ENCODE measurements at regions not wholly inside any gene's neighbourhood (a gene's known extent, or its start where the extent isn't known, plus 50 kb on each side); places are given as distances from the start of the nearest gene placed in this dataset.

DNA sequence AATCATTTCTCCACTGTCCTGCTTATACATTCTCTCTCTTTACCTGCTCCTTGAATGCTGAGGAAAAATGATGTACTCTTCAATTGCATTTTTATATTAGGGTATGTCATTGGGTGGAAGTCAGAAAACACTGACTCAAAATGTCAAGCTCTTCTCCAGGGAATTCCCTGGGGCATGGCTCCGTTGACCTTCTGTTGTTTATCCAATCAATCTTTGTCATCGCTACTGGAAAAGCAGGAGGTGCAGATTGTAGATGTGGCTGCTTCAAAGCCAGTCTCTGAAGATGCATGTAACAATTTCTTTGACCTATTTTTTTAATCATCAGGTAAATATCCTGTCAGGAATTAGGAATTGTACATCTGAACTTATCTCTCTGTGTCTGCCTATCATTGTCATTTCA, 63.9 kb upstream of the TENT5A start:
- Histone ChIP-seq H3K27me3 (no peaks in the 10 kb centered on the region), H3K4me1 (peaks cover 0 to 55% (median 0%) of the 10 kb centered on the region in 12 donors), H3K27ac (no peak overlapping the region), H3K36me3 (no peaks in the 10 kb centered on the region), H3K9me3 (no peaks in the 10 kb centered on the region), H3K4me3 (no peak overlapping the region)
- ATAC-seq, result no peak
- 68 to 75% (median 70%) methylated on average over 2 of the region's 2 CpGs for WGBS, 4 donors
- no peak for TF ChIP-seq CTCF (IDR thresholded peaks at IDR 0.05)
- no peak for TF ChIP-seq POLR2A (IDR thresholded peaks at IDR 0.05)
- intact Hi-C loops (cut with DNase I), result no loop called here
- no peak for DNase-seq

DNA sequence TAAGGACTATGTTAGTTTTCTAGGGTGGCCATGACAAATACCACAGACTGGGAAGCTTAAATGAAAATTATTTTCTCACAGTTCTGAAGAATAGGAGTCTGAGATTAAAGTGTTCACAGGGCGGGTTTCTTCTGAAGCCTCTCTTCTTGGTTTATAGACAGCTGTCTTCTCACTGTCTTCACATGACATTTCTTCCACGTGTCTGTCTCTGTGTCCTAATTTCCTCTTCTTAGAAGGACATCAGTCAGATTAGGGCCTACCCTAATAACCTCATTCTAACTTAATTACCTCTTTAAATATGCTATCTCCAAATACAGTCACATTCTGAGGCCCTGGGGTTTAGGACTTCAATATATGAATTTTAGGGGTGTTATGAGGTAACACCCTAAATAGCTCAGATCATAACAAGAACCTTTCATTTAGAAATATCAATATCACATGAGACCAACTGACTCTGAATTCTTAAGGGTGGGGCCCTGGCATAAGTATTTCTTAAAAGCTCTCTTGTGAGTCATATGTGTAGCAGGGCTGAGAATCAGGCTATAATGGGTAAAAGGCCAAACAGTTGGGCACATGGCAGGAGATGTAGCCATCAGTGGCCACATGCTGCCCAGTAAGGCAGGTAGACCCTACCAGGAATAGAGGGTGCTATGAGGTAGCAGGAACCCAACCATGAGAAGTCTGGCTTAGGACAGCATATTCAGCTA, 62.0 kb upstream of the TENT5A start:
- no peak for DNase-seq
- 32 to 48% (median 41%) methylated on average over 2 of the region's 2 CpGs for WGBS, 4 donors
- intact Hi-C loops (cut with DNase I), result no loop called here
- no peaks in the 10 kb centered on the region for H3K36me3 ChIP-seq
- H3K4me3 ChIP-seq, result no peak overlapping the region
- peak overlapping the region in 1 of 12 donors; percentile 3 for H3K27ac ChIP-seq
- TF ChIP-seq CTCF (IDR thresholded peaks at IDR 0.05) (no peak), POLR2A (IDR thresholded peaks at IDR 0.05) (no peak)
- no peaks in the 10 kb centered on the region for H3K9me3 ChIP-seq
- no peak for ATAC-seq
- H3K4me1 ChIP-seq, result peaks cover 0 to 57% (median under 1%) of the 10 kb centered on the region in 12 donors
- H3K27me3 ChIP-seq, result no peaks in the 10 kb centered on the region

DNA sequence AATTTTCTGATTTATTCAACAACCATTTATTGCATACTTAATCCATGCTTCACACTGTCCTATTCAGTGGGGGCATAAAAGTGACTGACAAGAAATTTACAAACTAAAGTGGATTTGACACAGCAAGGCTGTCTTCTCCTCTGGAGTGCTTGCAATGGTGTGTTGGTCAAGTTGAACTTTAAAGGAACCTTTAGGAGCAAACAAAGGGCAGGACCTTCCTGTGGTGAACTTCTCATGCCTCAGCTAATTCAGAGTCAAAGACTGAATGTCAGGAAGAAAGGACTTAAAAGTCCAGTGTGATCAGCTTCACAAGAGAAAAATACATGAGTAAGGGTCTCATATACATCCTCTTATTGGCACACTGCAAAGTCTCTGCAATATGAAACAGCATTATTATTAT, 60.8 kb upstream of the TENT5A start:
- ATAC-seq (no peak), DNase-seq (no peak)
- Histone ChIP-seq H3K27me3 (no peaks in the 10 kb centered on the region), H3K4me3 (no peak overlapping the region), H3K36me3 (no peaks in the 10 kb centered on the region), H3K27ac (no peak overlapping the region), H3K4me1 (peaks cover 0 to 60% (median 5%) of the 10 kb centered on the region in 12 donors), H3K9me3 (no peaks in the 10 kb centered on the region)
- intact Hi-C loops (cut with DNase I), result no loop called here
- TF ChIP-seq CTCF (IDR thresholded peaks at IDR 0.05) (no peak), POLR2A (IDR thresholded peaks at IDR 0.05) (no peak)

DNA sequence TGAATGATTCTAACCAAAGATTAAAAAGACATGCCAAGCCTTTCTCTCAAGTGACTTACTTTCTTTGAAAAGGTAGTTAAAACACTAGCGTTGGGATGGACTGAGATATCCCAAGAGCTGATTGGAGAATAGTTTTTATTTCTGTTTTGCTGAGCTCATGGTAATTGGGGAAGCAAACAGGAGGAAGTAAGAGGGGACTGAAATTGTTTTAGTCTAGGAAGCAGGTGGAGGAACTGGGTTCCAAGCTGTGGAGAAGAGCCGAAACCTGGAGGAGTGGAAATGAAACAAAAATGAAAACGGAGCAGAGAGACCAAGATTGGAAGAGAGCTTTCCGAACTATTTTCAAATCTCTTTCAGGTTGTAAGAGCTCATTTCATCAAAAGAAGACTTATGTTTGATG, 59.9 kb upstream of the TENT5A start:
- TF ChIP-seq POLR2A (IDR thresholded peaks at IDR 0.05) (no peak), CTCF (IDR thresholded peaks at IDR 0.05) (no peak)
- DNase-seq (no peak), ATAC-seq (no peak)
- Histone ChIP-seq H3K27ac (peak overlapping the region in 1 of 12 donors; percentile 54), H3K27me3 (no peaks in the 10 kb centered on the region), H3K9me3 (no peaks in the 10 kb centered on the region), H3K4me1 (peaks cover 0 to 64% (median 7%) of the 10 kb centered on the region in 12 donors), H3K36me3 (no peaks in the 10 kb centered on the region), H3K4me3 (peak overlapping the region in 1 of 12 donors; percentile 10)
- 70 to 75% (median 72%) methylated on average over 4 of the region's 4 CpGs for WGBS, 4 donors
- intact Hi-C loops (cut with DNase I), result no loop called here
